Ectodermal cell (in vitro differentiated cells): ENCODE measurements at regions not wholly inside any gene's neighbourhood (a gene's known extent, or its start where the extent isn't known, plus 50 kb on each side); places are given as distances from the start of the nearest gene placed in this dataset.
"Not testable (repeated sequence)": the region's sequence is repeated elsewhere in the genome, so short reads cannot be mapped to it uniquely, and the experiment has no call there.

ENCODE experiments used
- H3K27ac ChIP-seq: 2 replicates; pipeline ENCODE4 v1.7.0; 2013; ENCODE audit warnings: mild to moderate bottlenecking, low read depth, low read length; ENCODE audit not compliant: insufficient read depth, poor library complexity, severe bottlenecking
- H3K27me3 ChIP-seq: 2 replicates; pipeline ENCODE4 v1.7.0; 2013; ENCODE audit warnings: mild to moderate bottlenecking, low read length; ENCODE audit not compliant: insufficient read depth, control insufficient read depth, poor library complexity, severe bottlenecking
- H3K36me3 ChIP-seq: one replicate; pipeline ENCODE4 v1.7.0; 2013; ENCODE audit warnings: low read length; ENCODE audit not compliant: control insufficient read depth, insufficient read depth
- H3K4me1 ChIP-seq: one replicate; pipeline ENCODE4 v1.7.0; 2013; ENCODE audit warnings: low read length; ENCODE audit not compliant: control insufficient read depth, insufficient read depth
- H3K4me3 ChIP-seq: 2 replicates; pipeline ENCODE4 v1.7.0; 2013; ENCODE audit warnings: low read depth, low read length, control low read depth; ENCODE audit not compliant: insufficient read depth
- H3K9me3 ChIP-seq: 2 replicates; pipeline ENCODE4 v1.7.0; 2013; ENCODE audit warnings: mild to moderate bottlenecking, low read length, moderate library complexity; ENCODE audit not compliant: control insufficient read depth
- WGBS, 2 experiments: methylation state at CpG; one replicate each; pipeline ENCODE4 v1.1.7; 2013; ENCODE audit warnings: missing lambda C conversion rate in 2 of 2; 5-methylcytosine and 5-hydroxymethylcytosine counted together

- 83 to 94% methylated on average over 2 to 3 of the region's 3 CpGs for WGBS, 2 experiments
- no peaks in the 10 kb centered on the region for H3K9me3 ChIP-seq
Observed at GRCh38 chr1:148296511-148296910, 144.4 kb upstream of the NBPF11 start.

GRCh38 chr1:148294116-148294807 is 142.2 kb upstream of the NBPF11 start:
- Histone ChIP-seq H3K27ac (no peak overlapping the region), H3K4me1 (no peaks in the 10 kb centered on the region), H3K27me3 (no peaks in the 10 kb centered on the region), H3K36me3 (no peaks in the 10 kb centered on the region), H3K4me3 (no peak overlapping the region), H3K9me3 (no peaks in the 10 kb centered on the region)
- 78 to 100% methylated on average over 2 to 3 of the region's 5 CpGs for WGBS, 2 experiments

More at GRCh38 chr1:148296511-148296910, 144.4 kb upstream of the NBPF11 start:
- no peak overlapping the region for H3K27ac ChIP-seq
- H3K4me3 ChIP-seq: no peak overlapping the region
- H3K36me3 ChIP-seq: no peaks in the 10 kb centered on the region
- H3K27me3 ChIP-seq: no peaks in the 10 kb centered on the region
- no peaks in the 10 kb centered on the region for H3K4me1 ChIP-seq

GRCh38 chr1:148293651-148294050 is 141.6 kb upstream of the NBPF11 start:
- no peaks in the 10 kb centered on the region for H3K27me3 ChIP-seq
- H3K36me3 ChIP-seq: no peaks in the 10 kb centered on the region
- H3K9me3 ChIP-seq: no peaks in the 10 kb centered on the region
- no peaks in the 10 kb centered on the region for H3K4me1 ChIP-seq
- no peak overlapping the region for H3K27ac ChIP-seq
- H3K4me3 ChIP-seq: no peak overlapping the region
- 94 to 97% methylated on average over 6 of the region's 6 CpGs for WGBS, 2 experiments

GRCh38 chr1:148292915-148293314 is 140.8 kb upstream of the NBPF11 start:
- 87 to 93% methylated on average over 2 of the region's 2 CpGs for WGBS, 2 experiments

GRCh38 chr1:148290881-148291280 is 138.8 kb upstream of the NBPF11 start:
- no peak overlapping the region for H3K27ac ChIP-seq
- no peaks in the 10 kb centered on the region for H3K27me3 ChIP-seq
- H3K9me3 ChIP-seq: no peaks in the 10 kb centered on the region
- H3K36me3 ChIP-seq: no peaks in the 10 kb centered on the region
- H3K4me1 ChIP-seq: no peaks in the 10 kb centered on the region
- H3K4me3 ChIP-seq: no peak overlapping the region

More at GRCh38 chr1:148292915-148293314, 140.8 kb upstream of the NBPF11 start:
- Histone ChIP-seq H3K4me3 (no peak overlapping the region), H3K27me3 (no peaks in the 10 kb centered on the region), H3K27ac (no peak overlapping the region), H3K9me3 (no peaks in the 10 kb centered on the region), H3K4me1 (no peaks in the 10 kb centered on the region), H3K36me3 (no peaks in the 10 kb centered on the region)

GRCh38 chr1:148289647-148290046 is 137.6 kb upstream of the NBPF11 start:
- Histone ChIP-seq H3K4me3 (no peak overlapping the region), H3K9me3 (no peaks in the 10 kb centered on the region), H3K36me3 (no peaks in the 10 kb centered on the region), H3K4me1 (no peaks in the 10 kb centered on the region), H3K27me3 (no peaks in the 10 kb centered on the region), H3K27ac (no peak overlapping the region)

- WGBS, 2 experiments: 88 to 91% methylated on average over 2 of the region's 2 CpGs
- H3K9me3 ChIP-seq, H3K36me3 ChIP-seq, H3K27me3 ChIP-seq, H3K4me1 ChIP-seq, H3K4me3 ChIP-seq, H3K27ac ChIP-seq: not testable (repeated sequence)
Observed at GRCh38 chr1:148285946-148286345, 133.9 kb upstream of the NBPF11 start.

GRCh38 chr1:148280831-148281572 is 128.9 kb upstream of the NBPF11 start:
- peak overlapping the region; percentile 35 for H3K4me3 ChIP-seq
- not testable (repeated sequence) for H3K27ac ChIP-seq, H3K4me1 ChIP-seq, H3K9me3 ChIP-seq, H3K27me3 ChIP-seq, H3K36me3 ChIP-seq
- WGBS, 2 experiments: 0% methylated on average over 6 of the region's 50 CpGs; no CpG with 5 or more reads in 1 of the 2 experiments

- not testable (repeated sequence) for H3K27ac ChIP-seq
- 92 to 96% methylated on average over 5 of the region's 5 CpGs for WGBS, 2 experiments
Observed at GRCh38 chr1:148279002-148279542, 127.0 kb upstream of the NBPF11 start.

GRCh38 chr1:148277865-148278279 is 125.8 kb upstream of the NBPF11 start:
- 72 to 80% methylated on average over 2 of the region's 2 CpGs for WGBS, 2 experiments
- H3K27me3 ChIP-seq, H3K4me1 ChIP-seq, H3K4me3 ChIP-seq, H3K36me3 ChIP-seq, H3K27ac ChIP-seq, H3K9me3 ChIP-seq: not testable (repeated sequence)

More at GRCh38 chr1:148279002-148279542, 127.0 kb upstream of the NBPF11 start:
- not testable (repeated sequence) for H3K36me3 ChIP-seq, H3K27me3 ChIP-seq, H3K4me1 ChIP-seq, H3K4me3 ChIP-seq, H3K9me3 ChIP-seq
